Nephron (organoid): ENCODE measurements at regions not wholly inside any gene's neighbourhood (a gene's known extent, or its start where the extent isn't known, plus 50 kb on each side); places are given as distances from the start of the nearest gene placed in this dataset.
A peak's percentile ranks its signal among the peaks of the same experiment; 100 is the strongest.

Experiments used
- H3K27ac Mint-ChIP-seq, 3 experiments: 2 replicates each; pipeline ENCODE4 v1.8.0; 2020; ENCODE audit warnings: mixed read lengths in 3 of 3, mild to moderate bottlenecking in 2 of 3, moderate library complexity in 1 of 3
- H3K27me3 Mint-ChIP-seq: 2 replicates; pipeline ENCODE4 v1.8.0; 2021; ENCODE audit warnings: low read depth, mild to moderate bottlenecking, moderate library complexity, mixed read lengths
- H3K36me3 Mint-ChIP-seq: 2 replicates; pipeline ENCODE4 v1.8.0; 2020; ENCODE audit warnings: low read depth, mixed read lengths
- H3K4me1 Mint-ChIP-seq: 2 replicates; pipeline ENCODE4 v1.8.0; 2020; ENCODE audit warnings: mixed read lengths
- H3K4me3 Mint-ChIP-seq, 3 experiments: 2 replicates each; pipeline ENCODE4 v1.8.0; 2020; ENCODE audit warnings: mild to moderate bottlenecking in 3 of 3, mixed read lengths in 3 of 3, moderate library complexity in 2 of 3
- H3K9me3 Mint-ChIP-seq: 2 replicates; pipeline ENCODE4 v1.8.0; 2020; ENCODE audit warnings: mixed read lengths
- TF ChIP-seq, protein P1 (sequence below), 3 experiments: fragments of 200-600 bp; sonication (generic); IDR thresholded peaks; one replicate each; pipeline ENCODE4 v1.5.0; 2021; ENCODE audit warnings: antibody characterized with exemption in 3 of 3; ENCODE audit not compliant: unreplicated experiment in 3 of 3

DNA sequence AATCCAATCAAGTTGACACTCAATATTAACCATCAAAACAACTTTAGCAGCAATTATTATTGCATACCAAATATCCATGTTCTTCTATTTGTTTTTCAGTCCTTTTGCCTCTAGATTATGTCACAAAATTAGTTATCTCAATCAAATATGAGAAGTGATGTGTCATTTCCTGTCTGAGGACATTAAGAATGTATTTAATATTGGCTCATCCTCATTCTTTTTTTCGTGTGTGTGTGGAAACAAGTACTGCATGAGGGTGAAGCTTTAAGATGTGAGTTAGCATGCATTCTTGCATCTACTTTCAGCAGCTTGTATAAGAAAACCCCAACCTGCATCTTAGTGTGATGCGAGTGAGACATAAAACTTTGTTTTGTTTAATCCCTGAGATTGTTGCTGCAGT is 301.4 kb downstream of the GRIA2 start:
- TF ChIP-seq, protein P1, sequence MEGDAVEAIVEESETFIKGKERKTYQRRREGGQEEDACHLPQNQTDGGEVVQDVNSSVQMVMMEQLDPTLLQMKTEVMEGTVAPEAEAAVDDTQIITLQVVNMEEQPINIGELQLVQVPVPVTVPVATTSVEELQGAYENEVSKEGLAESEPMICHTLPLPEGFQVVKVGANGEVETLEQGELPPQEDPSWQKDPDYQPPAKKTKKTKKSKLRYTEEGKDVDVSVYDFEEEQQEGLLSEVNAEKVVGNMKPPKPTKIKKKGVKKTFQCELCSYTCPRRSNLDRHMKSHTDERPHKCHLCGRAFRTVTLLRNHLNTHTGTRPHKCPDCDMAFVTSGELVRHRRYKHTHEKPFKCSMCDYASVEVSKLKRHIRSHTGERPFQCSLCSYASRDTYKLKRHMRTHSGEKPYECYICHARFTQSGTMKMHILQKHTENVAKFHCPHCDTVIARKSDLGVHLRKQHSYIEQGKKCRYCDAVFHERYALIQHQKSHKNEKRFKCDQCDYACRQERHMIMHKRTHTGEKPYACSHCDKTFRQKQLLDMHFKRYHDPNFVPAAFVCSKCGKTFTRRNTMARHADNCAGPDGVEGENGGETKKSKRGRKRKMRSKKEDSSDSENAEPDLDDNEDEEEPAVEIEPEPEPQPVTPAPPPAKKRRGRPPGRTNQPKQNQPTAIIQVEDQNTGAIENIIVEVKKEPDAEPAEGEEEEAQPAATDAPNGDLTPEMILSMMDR (IDR thresholded peaks at IDR 0.05; ENCODE audit: unreplicated experiment in 3 of 3): no peak
- peaks cover 17% of the 10 kb centered on the region for H3K9me3 Mint-ChIP-seq
- no peaks in the 10 kb centered on the region for H3K4me1 Mint-ChIP-seq
- no peaks in the 10 kb centered on the region for H3K27me3 Mint-ChIP-seq
- no peak overlapping the region for H3K4me3 Mint-ChIP-seq
- H3K36me3 Mint-ChIP-seq: no peaks in the 10 kb centered on the region
- no peak overlapping the region for H3K27ac Mint-ChIP-seq

DNA sequence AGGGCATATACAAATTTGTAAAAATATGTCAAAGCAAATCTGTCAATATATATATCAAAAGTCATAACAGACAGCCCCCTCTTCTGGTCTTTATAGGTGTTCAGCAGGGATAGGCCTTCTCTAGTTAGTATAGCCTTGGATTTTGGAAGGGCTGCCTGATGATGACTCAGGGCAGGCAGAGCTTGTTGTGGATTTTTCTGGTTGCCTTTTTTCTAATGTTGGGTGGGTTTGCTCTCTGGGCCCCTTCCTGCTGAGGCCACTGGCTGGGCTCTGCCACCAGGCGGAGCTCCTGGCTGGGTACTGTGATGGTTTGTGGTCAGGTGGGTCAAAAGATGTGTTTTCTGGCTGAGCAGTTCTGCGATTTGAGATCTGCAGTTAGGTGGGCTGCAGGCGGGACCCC is 294.2 kb downstream of the GRIA2 start:
- Mint-ChIP-seq H3K36me3 (no peaks in the 10 kb centered on the region), H3K27me3 (no peaks in the 10 kb centered on the region), H3K4me3 (no peak overlapping the region), H3K4me1 (peaks cover 5% of the 10 kb centered on the region), H3K9me3 (no peaks in the 10 kb centered on the region), H3K27ac (no peak overlapping the region)
- TF ChIP-seq, protein P1 (IDR thresholded peaks at IDR 0.05; ENCODE audit: unreplicated experiment in 3 of 3): peak in 1 of 3 experiments; percentile 35

- Mint-ChIP-seq H3K27ac (no peak overlapping the region), H3K27me3 (no peaks in the 10 kb centered on the region), H3K4me1 (peaks cover 10% of the 10 kb centered on the region), H3K9me3 (no peaks in the 10 kb centered on the region), H3K36me3 (no peaks in the 10 kb centered on the region), H3K4me3 (no peak overlapping the region)
- TF ChIP-seq, protein P1 (IDR thresholded peaks at IDR 0.05; ENCODE audit: unreplicated experiment in 3 of 3): no peak
These were observed 288.8 kb downstream of the GRIA2 start for GRCh38 chr4:157509341-157509740.

DNA sequence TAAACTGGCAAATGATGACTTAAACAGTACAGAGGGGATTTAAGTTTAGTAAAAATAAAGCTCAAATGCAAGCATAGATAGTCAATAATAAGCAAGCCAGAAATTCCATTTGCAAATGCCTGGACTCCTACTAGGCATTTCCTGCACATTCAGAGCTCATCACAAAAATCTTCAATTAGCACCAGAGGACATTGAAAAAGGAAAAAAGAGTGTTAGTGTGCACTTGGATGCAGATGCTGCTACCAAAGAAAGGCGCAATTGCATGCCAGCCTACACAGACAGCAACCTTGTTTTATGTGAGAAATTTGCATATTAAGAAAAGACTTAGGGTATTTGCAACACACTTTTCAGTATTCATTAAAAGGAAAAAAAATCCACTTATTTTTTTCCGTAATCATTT is 282.1 kb downstream of the GRIA2 start:
- no peaks in the 10 kb centered on the region for H3K9me3 Mint-ChIP-seq
- TF ChIP-seq, protein P1 (IDR thresholded peaks at IDR 0.05; ENCODE audit: unreplicated experiment in 3 of 3): no peak
- H3K27ac Mint-ChIP-seq: no peak overlapping the region
- H3K27me3 Mint-ChIP-seq: no peaks in the 10 kb centered on the region
- no peak overlapping the region for H3K4me3 Mint-ChIP-seq
- no peaks in the 10 kb centered on the region for H3K36me3 Mint-ChIP-seq
- no peaks in the 10 kb centered on the region for H3K4me1 Mint-ChIP-seq

DNA sequence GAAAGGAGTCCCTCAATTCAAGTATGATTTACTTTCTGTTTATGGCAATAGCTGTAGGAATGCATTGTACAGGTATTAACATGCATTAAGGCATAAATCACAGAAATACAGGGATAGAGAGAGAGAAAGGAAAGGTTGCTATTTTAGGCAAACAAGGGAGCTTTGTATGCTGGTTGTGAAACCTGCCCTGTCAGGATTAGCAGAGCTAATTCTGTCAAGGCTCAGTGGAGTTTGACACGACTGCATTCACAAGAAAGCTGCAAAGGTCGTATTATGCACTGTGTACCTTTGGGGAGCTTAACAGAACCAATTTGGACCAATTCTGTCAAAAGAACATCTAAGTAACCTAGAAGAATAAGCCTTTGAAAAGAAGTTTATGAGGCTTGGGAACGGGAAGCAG is 239.3 kb downstream of the GRIA2 start:
- Mint-ChIP-seq H3K36me3 (no peaks in the 10 kb centered on the region), H3K9me3 (peaks cover 10% of the 10 kb centered on the region), H3K27ac (peak overlapping the region; percentile 40 to 57 (median 56)), H3K4me1 (peaks cover 16% of the 10 kb centered on the region), H3K27me3 (no peaks in the 10 kb centered on the region), H3K4me3 (no peak overlapping the region)
- TF ChIP-seq, protein P1 (IDR thresholded peaks at IDR 0.05; ENCODE audit: unreplicated experiment in 3 of 3): no peak

GRCh38 chr4:157447195-157447594 is 226.7 kb downstream of the GRIA2 start:
- no peaks in the 10 kb centered on the region for H3K4me1 Mint-ChIP-seq
- H3K36me3 Mint-ChIP-seq: no peaks in the 10 kb centered on the region
- TF ChIP-seq, protein P1 (IDR thresholded peaks at IDR 0.05; ENCODE audit: unreplicated experiment in 3 of 3): no peak
- no peak overlapping the region for H3K4me3 Mint-ChIP-seq
- no peaks in the 10 kb centered on the region for H3K27me3 Mint-ChIP-seq
- H3K9me3 Mint-ChIP-seq: no peaks in the 10 kb centered on the region
- H3K27ac Mint-ChIP-seq: no peak overlapping the region
